ENCODE measurements at regions not wholly inside any gene's neighbourhood (a gene's known extent, or its start where the extent isn't known, plus 50 kb on each side); places are given as distances from the start of the nearest gene placed in this dataset.

DNA sequence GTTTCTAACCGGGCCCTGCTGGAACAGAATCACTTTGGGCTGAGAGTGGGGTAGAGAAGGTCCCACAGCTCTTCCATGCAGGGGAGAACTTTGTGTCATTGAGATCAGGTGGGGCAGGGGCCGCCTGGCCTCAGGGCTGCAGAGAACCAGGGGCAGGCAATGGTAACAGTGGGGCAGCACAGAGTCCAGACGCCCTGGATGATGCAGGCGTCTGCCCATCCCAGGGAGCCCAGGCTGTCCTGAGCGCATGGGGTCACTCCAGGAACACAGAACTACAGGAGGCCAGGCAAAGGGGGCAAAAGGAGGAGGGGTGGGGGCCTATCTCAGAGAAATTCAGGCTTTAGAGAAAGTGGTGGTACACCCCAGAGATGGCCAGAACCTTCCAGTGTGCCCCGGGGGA is 121.3 kb downstream of the NDUFA10 start:
- TF ChIP-seq EZH2 (IDR thresholded peaks at IDR 0.05): no peak
- TF ChIP-seq, protein P1, sequence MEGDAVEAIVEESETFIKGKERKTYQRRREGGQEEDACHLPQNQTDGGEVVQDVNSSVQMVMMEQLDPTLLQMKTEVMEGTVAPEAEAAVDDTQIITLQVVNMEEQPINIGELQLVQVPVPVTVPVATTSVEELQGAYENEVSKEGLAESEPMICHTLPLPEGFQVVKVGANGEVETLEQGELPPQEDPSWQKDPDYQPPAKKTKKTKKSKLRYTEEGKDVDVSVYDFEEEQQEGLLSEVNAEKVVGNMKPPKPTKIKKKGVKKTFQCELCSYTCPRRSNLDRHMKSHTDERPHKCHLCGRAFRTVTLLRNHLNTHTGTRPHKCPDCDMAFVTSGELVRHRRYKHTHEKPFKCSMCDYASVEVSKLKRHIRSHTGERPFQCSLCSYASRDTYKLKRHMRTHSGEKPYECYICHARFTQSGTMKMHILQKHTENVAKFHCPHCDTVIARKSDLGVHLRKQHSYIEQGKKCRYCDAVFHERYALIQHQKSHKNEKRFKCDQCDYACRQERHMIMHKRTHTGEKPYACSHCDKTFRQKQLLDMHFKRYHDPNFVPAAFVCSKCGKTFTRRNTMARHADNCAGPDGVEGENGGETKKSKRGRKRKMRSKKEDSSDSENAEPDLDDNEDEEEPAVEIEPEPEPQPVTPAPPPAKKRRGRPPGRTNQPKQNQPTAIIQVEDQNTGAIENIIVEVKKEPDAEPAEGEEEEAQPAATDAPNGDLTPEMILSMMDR (IDR thresholded peaks at IDR 0.05): no peak

Data from neural progenitor cell (in vitro differentiated cells).